Right kidney (tissue), 1 donor: ENCODE measurements at regions not wholly inside any gene's neighbourhood (a gene's known extent, or its start where the extent isn't known, plus 50 kb on each side); places are given as distances from the start of the nearest gene placed in this dataset.

Experiments
- DNase-seq: peaks from one replicate; pipeline ENCODE4 v3.0.0-alpha.2; 2016

- DNase-seq: no peak
Observed at GRCh38 chr13:53513226-53513625, 484.6 kb downstream of the OLFM4 start.

GRCh38 chr13:53520132-53520531 lies 491.5 kb downstream of the OLFM4 start:
- DNase-seq: no peak

- DNase-seq: no peak
Observed at GRCh38 chr13:53522034-53522433, 493.4 kb downstream of the OLFM4 start.

- no peak for DNase-seq
Observed at GRCh38 chr13:53537586-53537985, 509.0 kb downstream of the OLFM4 start.

- no peak for DNase-seq
Observed at GRCh38 chr13:53545340-53545941, 516.8 kb downstream of the OLFM4 start.

GRCh38 chr13:53560556-53560955 lies 531.9 kb downstream of the OLFM4 start:
- no peak for DNase-seq

GRCh38 chr13:53562419-53562818 lies 533.8 kb downstream of the OLFM4 start:
- DNase-seq: no peak

GRCh38 chr13:53568491-53568890 lies 539.9 kb downstream of the OLFM4 start:
- DNase-seq: no peak

GRCh38 chr13:53569453-53569852 lies 540.8 kb downstream of the OLFM4 start:
- no peak for DNase-seq

GRCh38 chr13:53601113-53601512 lies 572.5 kb downstream of the OLFM4 start:
- DNase-seq: no peak

- DNase-seq: no peak
Observed at GRCh38 chr13:53605326-53605725, 576.7 kb downstream of the OLFM4 start.

- no peak for DNase-seq
Observed at GRCh38 chr13:53612200-53612599, 583.6 kb downstream of the OLFM4 start.

- no peak for DNase-seq
Observed at GRCh38 chr13:53622456-53622855, 593.8 kb downstream of the OLFM4 start.

GRCh38 chr13:53623146-53623545 lies 594.5 kb downstream of the OLFM4 start:
- no peak for DNase-seq

- DNase-seq: no peak
Observed at GRCh38 chr13:53631511-53631910, 602.9 kb downstream of the OLFM4 start.

GRCh38 chr13:53638040-53638439 lies 609.4 kb downstream of the OLFM4 start:
- no peak for DNase-seq

- no peak for DNase-seq
Observed at GRCh38 chr13:53642306-53642705, 613.7 kb downstream of the OLFM4 start.

GRCh38 chr13:53648673-53649072 lies 620.1 kb downstream of the OLFM4 start:
- no peak for DNase-seq

GRCh38 chr13:53672005-53672404 lies 643.4 kb downstream of the OLFM4 start:
- DNase-seq: no peak

- DNase-seq: no peak
Observed at GRCh38 chr13:53683146-53683545, 654.5 kb downstream of the OLFM4 start.

- no peak for DNase-seq
Observed at GRCh38 chr13:53683608-53684007, 655.0 kb downstream of the OLFM4 start.

GRCh38 chr13:53691417-53691816 lies 662.8 kb downstream of the OLFM4 start:
- no peak for DNase-seq

- no peak for DNase-seq
Observed at GRCh38 chr13:53694814-53695532, 666.4 kb downstream of the OLFM4 start.

GRCh38 chr13:53703371-53704080 lies 674.9 kb downstream of the OLFM4 start:
- DNase-seq: no peak
